CD4-positive, alpha-beta memory T cell (primary cell): ENCODE measurements at regions not wholly inside any gene's neighbourhood (a gene's known extent, or its start where the extent isn't known, plus 50 kb on each side); places are given as distances from the start of the nearest gene placed in this dataset.

Experiments
- CTCF ChIA-PET: fragments of 350-600 bp; sonication (Branson Sonifier 250); formaldehyde crosslinking; loops from one replicate; lab custom pipeline; 2021; ENCODE audit warnings: inconsistent platforms; ENCODE audit not compliant: partially characterized antibody; lab: Charles Lee
- POLR2A ChIA-PET: fragments of 350-600 bp; sonication (Branson Sonifier 250); formaldehyde crosslinking; loops from one replicate; lab custom pipeline; 2021; ENCODE audit not compliant: partially characterized antibody; lab: Charles Lee
- DNase-seq, 5 donors: peaks; one replicate each; pipeline versions ENCODE4 v3.0.0 to v3.0.0-alpha.2; 2020 to 2022; ENCODE audit warnings: mixed read lengths in 1 of 5
- H3K27ac ChIP-seq: one replicate; pipeline ENCODE4 v1.7.0; 2013; ENCODE audit warnings: low read depth, low read length
- H3K27me3 ChIP-seq: 2 replicates; pipeline ENCODE4 v1.7.0; 2013; ENCODE audit warnings: mild to moderate bottlenecking, low read length, moderate library complexity; ENCODE audit not compliant: insufficient read depth
- H3K36me3 ChIP-seq: 2 replicates; pipeline ENCODE4 v1.7.0; 2013; ENCODE audit warnings: mild to moderate bottlenecking, low read length, moderate library complexity; ENCODE audit not compliant: insufficient read depth
- H3K4me1 ChIP-seq: 2 replicates; pipeline ENCODE4 v1.7.0; 2013; ENCODE audit warnings: mild to moderate bottlenecking, low read length, moderate library complexity; ENCODE audit not compliant: insufficient read depth
- H3K4me3 ChIP-seq, 2 donors: one replicate each; pipeline ENCODE4 v1.7.0; 2013; ENCODE audit warnings: low read length in 2 of 2, mild to moderate bottlenecking in 1 of 2
- H3K9me3 ChIP-seq, 2 donors: one replicate each; pipeline ENCODE4 v1.7.0; 2013; ENCODE audit warnings: low read length in 2 of 2, control low read depth in 1 of 2; ENCODE audit not compliant: control insufficient read depth in 1 of 2
- H3K27ac Mint-ChIP-seq, 7 donors: one replicate each; pipeline ENCODE4 v1.8.0; 2020 to 2021; ENCODE audit warnings: mixed read lengths in 7 of 7, mild to moderate bottlenecking in 6 of 7, inconsistent platforms in 3 of 7, moderate library complexity in 3 of 7
- H3K27me3 Mint-ChIP-seq, 2 donors: one replicate each; pipeline ENCODE4 v1.8.0; 2020 to 2021; ENCODE audit warnings: mixed read lengths in 2 of 2
- H3K36me3 Mint-ChIP-seq, 2 donors: one replicate each; pipeline ENCODE4 v1.8.0; 2020 to 2021; ENCODE audit warnings: mixed read lengths in 2 of 2, inconsistent platforms in 1 of 2, mild to moderate bottlenecking in 1 of 2
- H3K4me1 Mint-ChIP-seq, 4 donors: one replicate each; pipeline ENCODE4 v1.8.0; 2020 to 2021; ENCODE audit warnings: mixed read lengths in 4 of 4, mild to moderate bottlenecking in 1 of 4
- H3K4me3 Mint-ChIP-seq, 8 donors: one replicate each; pipeline ENCODE4 v1.8.0; 2020 to 2021; ENCODE audit warnings: mixed read lengths in 8 of 8, mild to moderate bottlenecking in 7 of 8, moderate library complexity in 6 of 8, inconsistent platforms in 3 of 8
- H3K9me3 Mint-ChIP-seq, 8 donors: one replicate each; pipeline ENCODE4 v1.8.0; 2020 to 2021; ENCODE audit warnings: mixed read lengths in 8 of 8, mild to moderate bottlenecking in 5 of 8, inconsistent platforms in 3 of 8, moderate library complexity in 1 of 8
- intact Hi-C: fragments of 100-400 bp; cut with micrococcal nuclease; formaldehyde crosslinking; loops from one replicate; pipeline ENCODE4 v1.15.1; 2023

- POLR2A ChIA-PET = no interaction called here
- Histone ChIP-seq H3K27ac (no peak overlapping the region), H3K27me3 (peaks cover 20% of the 10 kb centered on the region), H3K36me3 (no peaks in the 10 kb centered on the region), H3K9me3 (no peaks in the 10 kb centered on the region), H3K4me3 (peak overlapping the region; percentile 42 to 73), H3K4me1 (peaks cover 15% of the 10 kb centered on the region)
- H3K36me3 Mint-ChIP-seq = no peaks in the 10 kb centered on the region
- H3K9me3 Mint-ChIP-seq = peaks cover 0 to 2% (median 0%) of the 10 kb centered on the region in 8 donors
- H3K27ac Mint-ChIP-seq = peak overlapping the region in 4 of 7 donors; percentile 35 to 49 (median 46)
- H3K27me3 Mint-ChIP-seq = peaks cover 27 to 36% of the 10 kb centered on the region in 2 donors
- peak; percentile 28 to 43 (median 39) for DNase-seq
- peaks cover 14 to 24% (median 20%) of the 10 kb centered on the region in 4 donors for H3K4me1 Mint-ChIP-seq
- peak overlapping the region; percentile 86 to 95 (median 89) for H3K4me3 Mint-ChIP-seq
- intact Hi-C loops = loop anchor here (2.0 kb wide), 1 partner anchor 228 kb away; no protein-coding TSS in a partner anchor
- CTCF ChIA-PET = interaction anchor here (0.9 to 1.6 kb wide), 6 partner anchors 9 to 227 kb away, joined by 3 to 7 read pairs (median 4); partner anchors contain the start of gene ITGA6
Measured at GRCh38 chr2:172234716-172235691, 132.3 kb upstream of the DLX2 start.

DNA sequence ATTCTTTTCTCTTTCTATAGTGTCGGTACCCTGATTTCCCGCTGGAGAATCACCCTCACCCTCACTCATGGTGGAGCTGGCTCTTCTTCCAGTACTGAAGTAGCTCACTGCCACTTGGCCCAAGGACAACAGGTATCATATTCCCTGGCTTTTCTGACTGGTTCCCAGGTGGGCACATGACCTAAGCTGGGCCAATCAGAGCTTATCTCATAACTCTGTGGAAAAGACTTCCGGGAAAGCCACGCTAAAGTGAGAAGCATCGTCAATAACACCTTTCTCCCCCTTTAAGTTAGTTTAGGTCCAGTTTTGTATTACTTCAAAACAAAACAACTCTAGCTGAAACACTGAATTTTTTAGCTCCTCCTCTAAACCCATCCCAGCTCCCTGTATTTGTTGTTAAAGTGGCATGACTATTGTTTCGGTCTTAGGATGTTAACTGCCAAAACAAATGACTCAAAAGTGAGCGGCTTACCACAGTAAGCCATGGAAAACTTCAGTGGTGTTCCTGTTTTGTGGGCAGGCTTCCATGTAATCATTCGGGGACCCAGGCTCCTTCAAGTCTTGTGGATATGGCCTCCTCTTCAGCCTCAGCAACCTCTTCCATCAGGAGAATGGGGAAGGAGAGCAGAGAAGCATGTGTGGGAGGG lies 137.4 kb upstream of the DLX2 start:
- intact Hi-C loops = no loop called here
- Histone ChIP-seq H3K9me3 (no peaks in the 10 kb centered on the region), H3K4me3 (no peak overlapping the region), H3K27ac (no peak overlapping the region), H3K4me1 (peaks cover 9% of the 10 kb centered on the region), H3K27me3 (peaks cover 14% of the 10 kb centered on the region), H3K36me3 (no peaks in the 10 kb centered on the region)
- DNase-seq = no peak
- H3K9me3 Mint-ChIP-seq = peaks cover 0 to 2% (median 0%) of the 10 kb centered on the region in 8 donors
- no peak overlapping the region for H3K27ac Mint-ChIP-seq
- H3K4me1 Mint-ChIP-seq = peaks cover 7 to 15% (median 12%) of the 10 kb centered on the region in 4 donors
- ChIA-PET POLR2A (no interaction called here), CTCF (interaction anchor here (0.8 to 1.8 kb wide), 2 partner anchors 14 to 222 kb away, joined by 4 read pairs; no protein-coding TSS in a partner anchor)
- peaks cover 18 to 21% of the 10 kb centered on the region in 2 donors for H3K27me3 Mint-ChIP-seq
- no peak overlapping the region for H3K4me3 Mint-ChIP-seq
- H3K36me3 Mint-ChIP-seq = no peaks in the 10 kb centered on the region

- Histone ChIP-seq H3K36me3 (no peaks in the 10 kb centered on the region), H3K4me1 (no peaks in the 10 kb centered on the region), H3K4me3 (no peak overlapping the region), H3K27me3 (peaks cover 4% of the 10 kb centered on the region), H3K27ac (no peak overlapping the region), H3K9me3 (no peaks in the 10 kb centered on the region)
- Mint-ChIP-seq H3K27ac (no peak overlapping the region), H3K4me1 (peaks cover 2 to 9% (median 4%) of the 10 kb centered on the region in 4 donors), H3K27me3 (peaks cover 13 to 14% of the 10 kb centered on the region in 2 donors), H3K36me3 (no peaks in the 10 kb centered on the region), H3K9me3 (peaks cover 0 to 2% (median 0%) of the 10 kb centered on the region in 8 donors), H3K4me3 (no peak overlapping the region)
- DNase-seq = no peak
- CTCF ChIA-PET = no interaction called here
- POLR2A ChIA-PET = no interaction called here
- intact Hi-C loops = no loop called here
Measured at GRCh38 chr2:172241222-172241621, 138.5 kb upstream of the DLX2 start.

GRCh38 chr2:172242471-172242870 lies 139.8 kb upstream of the DLX2 start:
- Mint-ChIP-seq H3K4me3 (no peak overlapping the region), H3K9me3 (peaks cover 0 to 2% (median 0%) of the 10 kb centered on the region in 8 donors), H3K36me3 (no peaks in the 10 kb centered on the region), H3K27ac (no peak overlapping the region), H3K4me1 (peaks cover 2 to 9% (median 4%) of the 10 kb centered on the region in 4 donors), H3K27me3 (peaks cover 9% of the 10 kb centered on the region in 2 donors)
- Histone ChIP-seq H3K27ac (no peak overlapping the region), H3K27me3 (no peaks in the 10 kb centered on the region), H3K36me3 (no peaks in the 10 kb centered on the region), H3K4me3 (no peak overlapping the region), H3K9me3 (no peaks in the 10 kb centered on the region), H3K4me1 (no peaks in the 10 kb centered on the region)
- POLR2A ChIA-PET = no interaction called here
- CTCF ChIA-PET = interaction anchor here (0.6 kb wide), 1 partner anchor 36 kb away, joined by 3 read pairs; no protein-coding TSS in a partner anchor
- intact Hi-C loops = no loop called here
- DNase-seq = no peak

DNA sequence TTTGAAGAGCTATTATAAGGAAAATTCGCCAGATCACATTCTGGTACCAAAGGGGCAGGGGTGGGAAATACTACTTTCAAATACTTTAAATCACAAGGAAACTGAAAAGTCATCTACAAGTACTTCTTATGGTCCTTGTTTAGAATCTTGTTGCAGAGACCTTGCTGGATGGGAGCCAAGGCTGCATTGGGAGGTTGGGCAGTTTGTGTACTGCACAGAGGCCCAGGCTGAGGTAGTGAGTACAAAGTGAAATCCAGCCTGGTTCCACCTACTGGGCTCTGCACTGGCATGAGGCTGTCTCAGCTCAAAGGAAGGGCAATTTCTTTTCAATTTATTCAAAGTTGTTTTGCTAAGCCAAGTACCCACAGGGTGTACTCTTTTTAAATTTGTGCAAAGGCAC lies 140.3 kb upstream of the DLX2 start:
- intact Hi-C loops = no loop called here
- no peaks in the 10 kb centered on the region for H3K9me3 ChIP-seq
- H3K27me3 Mint-ChIP-seq = peaks cover 9% of the 10 kb centered on the region in 2 donors
- peak overlapping the region in 2 of 7 donors; percentile 19 to 32 for H3K27ac Mint-ChIP-seq
- H3K36me3 Mint-ChIP-seq = no peaks in the 10 kb centered on the region
- no peak overlapping the region for H3K4me3 ChIP-seq
- no peak overlapping the region for H3K27ac ChIP-seq
- no peak overlapping the region for H3K4me3 Mint-ChIP-seq
- H3K9me3 Mint-ChIP-seq = peaks cover 0 to 2% (median 0%) of the 10 kb centered on the region in 8 donors
- POLR2A ChIA-PET = no interaction called here
- no peak for DNase-seq
- H3K4me1 Mint-ChIP-seq = peaks cover 2 to 9% (median 4%) of the 10 kb centered on the region in 4 donors
- no peaks in the 10 kb centered on the region for H3K36me3 ChIP-seq
- H3K4me1 ChIP-seq = no peaks in the 10 kb centered on the region
- H3K27me3 ChIP-seq = no peaks in the 10 kb centered on the region
- CTCF ChIA-PET = interaction anchor here (0.6 kb wide), 1 partner anchor 36 kb away, joined by 3 read pairs; no protein-coding TSS in a partner anchor

GRCh38 chr2:172244419-172245130 lies 141.9 kb upstream of the DLX2 start:
- Histone ChIP-seq H3K4me1 (no peaks in the 10 kb centered on the region), H3K4me3 (no peak overlapping the region), H3K36me3 (no peaks in the 10 kb centered on the region), H3K27me3 (no peaks in the 10 kb centered on the region), H3K9me3 (no peaks in the 10 kb centered on the region), H3K27ac (no peak overlapping the region)
- no peaks in the 10 kb centered on the region for H3K9me3 Mint-ChIP-seq
- no peak for DNase-seq
- peak overlapping the region in 1 of 7 donors; percentile 10 for H3K27ac Mint-ChIP-seq
- ChIA-PET CTCF (no interaction called here), POLR2A (no interaction called here)
- peaks cover 2 to 9% (median 4%) of the 10 kb centered on the region in 4 donors for H3K4me1 Mint-ChIP-seq
- no peaks in the 10 kb centered on the region for H3K36me3 Mint-ChIP-seq
- no peak overlapping the region for H3K4me3 Mint-ChIP-seq
- intact Hi-C loops = no loop called here
- peaks cover 0 to 1% of the 10 kb centered on the region in 2 donors for H3K27me3 Mint-ChIP-seq
